K562 (cell line): ENCODE measurements at regions not wholly inside any gene's neighbourhood (a gene's known extent, or its start where the extent isn't known, plus 50 kb on each side); places are given as distances from the start of the nearest gene placed in this dataset.

Experiments
- ATAC-seq: fragments of 200-7000 bp; cut with Tn5 transposase; 3 replicates; pipeline ENCODE4 v1.9.1; 2020; ENCODE audit warnings: moderate library complexity
- BruUV-seq: library from RNA; stranded (reverse); fragments of 400-500 nt; replicated peaks from 2 replicates; lab custom pipeline; 2021; lab: Mats Ljungman, UMichigan
- CTCF ChIA-PET: fragments of 300-600 bp; formaldehyde crosslinking; extraction: SDS; loops from one replicate; lab custom pipeline; 2021; ENCODE audit warnings: low intra/inter-chr PET ratio; lab: Yijun Ruan, JAX
- POLR2A ChIA-PET: fragments of 300-600, 350-650 bp; sonication (Branson Sonifier 250); formaldehyde crosslinking; extraction: SDS; loops from one replicate; lab custom pipeline; 2021; ENCODE audit warnings: antibody characterized with exemption, inconsistent platforms; lab: Yijun Ruan, JAX
- DNase-seq, 4 experiments: peaks; one replicate each; pipeline versions ENCODE4 v3.0.0 to v3.0.0-alpha.2; 2011 to 2018; ENCODE audit warnings: low spot score in 3 of 4, mixed read lengths in 3 of 4; ENCODE audit errors: extremely low read depth in 1 of 4
- FAIRE-seq: peaks from 2 replicates; lab custom pipeline; 2011; peaks lifted over from hg19 to GRCh38; lab: Jason Lieb, UNC
- H2AFZ ChIP-seq: 2 replicates; pipeline ENCODE4 v1.6.0; 2011; ENCODE audit warnings: low read depth, low read length, control low read depth, inconsistent platforms
- H3K27ac ChIP-seq: fragments of 200-600 bp; 3 replicates; pipeline ENCODE4 v1.8.0; 2011; ENCODE audit warnings: low read depth, mild to moderate bottlenecking, control low read depth, inconsistent platforms, low read length, moderate library complexity, mixed read lengths; ENCODE audit errors: extremely low read depth
- H3K27me3 ChIP-seq, 2 experiments: fragments of 300-600 bp in 1 of 2; 2 replicates in 1 of 2; 3 replicates in 1 of 2; pipeline versions ENCODE4 v1.6.0 to v1.8.0; 2011; ENCODE audit warnings: inconsistent platforms in 2 of 2, low read length in 2 of 2, mild to moderate bottlenecking in 1 of 2, mixed read lengths in 1 of 2, moderate library complexity in 1 of 2; ENCODE audit not compliant: control insufficient read depth in 2 of 2, insufficient read depth in 2 of 2
- H3K36me3 ChIP-seq: fragments of 300-600 bp; 3 replicates; pipeline ENCODE4 v1.8.0; 2011; ENCODE audit warnings: mild to moderate bottlenecking, low read length, inconsistent platforms; ENCODE audit not compliant: control insufficient read depth, insufficient read depth
- H3K4me1 ChIP-seq, 2 experiments: fragments of 200-600 bp in 1 of 2; replicated peaks in 1 of 2; 2 replicates in 1 of 2; 3 replicates in 1 of 2; pipeline versions ENCODE4 v1.5.1 to v1.8.0; 2011; ENCODE audit warnings: inconsistent platforms in 2 of 2, low read length in 2 of 2, mild to moderate bottlenecking in 1 of 2, mixed read lengths in 1 of 2, moderate library complexity in 1 of 2; ENCODE audit not compliant: control insufficient read depth in 2 of 2, insufficient read depth in 2 of 2
- H3K4me2 ChIP-seq: 2 replicates; pipeline ENCODE4 v1.6.1; 2011; ENCODE audit warnings: low read length, control low read depth, inconsistent platforms, mixed read lengths; ENCODE audit not compliant: insufficient read depth
- H3K4me3 ChIP-seq: fragments of 200-600 bp; sonication (generic), shearing (Covaris generic); 2 replicates; pipeline ENCODE4 v1.5.1; 2016; ENCODE audit warnings: control low read depth, inconsistent platforms
- H3K79me2 ChIP-seq: fragments of 200-600 bp; 3 replicates; pipeline ENCODE4 v1.8.0; 2011; ENCODE audit warnings: low read length, inconsistent platforms; ENCODE audit not compliant: control insufficient read depth, insufficient read depth
- H3K9ac ChIP-seq, 2 experiments: 2 replicates each; pipeline versions ENCODE4 v1.6.0 to v1.6.1; 2011; ENCODE audit warnings: low read depth in 2 of 2, low read length in 2 of 2, control low read depth in 1 of 2, inconsistent platforms in 1 of 2, mild to moderate bottlenecking in 1 of 2, mixed read lengths in 1 of 2; ENCODE audit not compliant: insufficient read depth in 1 of 2
- H3K9me1 ChIP-seq: one replicate; pipeline ENCODE4 v1.6.0; 2011; ENCODE audit warnings: inconsistent platforms, mild to moderate bottlenecking, low read length, moderate library complexity; ENCODE audit not compliant: control insufficient read depth, insufficient read depth
- H3K9me3 ChIP-seq: replicated peaks from 2 replicates; pipeline ENCODE4 v1.5.1; 2011; ENCODE audit warnings: low read depth, low read length, inconsistent platforms; ENCODE audit not compliant: control insufficient read depth, insufficient read depth
- H4K20me1 ChIP-seq: replicated peaks from 2 replicates; pipeline ENCODE4 v1.6.1; 2011; ENCODE audit warnings: low read length, inconsistent platforms, mixed read lengths; ENCODE audit not compliant: control insufficient read depth, insufficient read depth
- CBFA2T3 ChIP-seq: fragments of 450-650 bp; IDR thresholded peaks from 2 replicates; pipeline ENCODE4 v1.6.1; 2017
- FOSL1 ChIP-seq: fragments of 200-800 bp; sonication (Bioruptor generic); conservative IDR thresholded peaks from 2 replicates; pipeline ENCODE4 v1.6.1; 2016; ENCODE audit warnings: missing genetic modification characterization, missing compliant biosample characterization
- FOXP1 ChIP-seq: sonication (generic); formaldehyde crosslinking; IDR thresholded peaks from 2 replicates; pipeline ENCODE4 v1.8.0; 2022; ENCODE audit warnings: mild to moderate bottlenecking, missing genetic modification reagents
- POLR3A ChIP-seq: IDR thresholded peaks from 2 replicates; pipeline ENCODE4 v1.6.1; 2011; ENCODE audit warnings: borderline replicate concordance, mild to moderate bottlenecking, moderate library complexity; ENCODE audit not compliant: insufficient read length, insufficient read depth; ENCODE audit errors: extremely low read depth
- RBM39 ChIP-seq: fragments of 200-400 bp; formaldehyde crosslinking; optimal IDR thresholded peaks from 2 replicates; pipeline ENCODE3; 2018; ENCODE audit warnings: low read depth, low read length
- RFX7 ChIP-seq: fragments of 250-450 bp; sonication (Bioruptor Pico); IDR thresholded peaks from 2 replicates; pipeline ENCODE4 v1.5.1; 2021; ENCODE audit warnings: mild to moderate bottlenecking
- XRCC4 ChIP-seq: IDR thresholded peaks from one replicate; pipeline ENCODE4 v1.6.1; 2011; ENCODE audit not compliant: insufficient read depth, insufficient read length; ENCODE audit errors: extremely low read depth
- ZNF143 ChIP-seq: sonication (generic); formaldehyde crosslinking; IDR thresholded peaks from 2 replicates; pipeline ENCODE4 v1.9.0; 2022; ENCODE audit warnings: mild to moderate bottlenecking, missing genetic modification reagents
- ZNF57 ChIP-seq: fragments of 450-650 bp; formaldehyde crosslinking; IDR thresholded peaks from 2 replicates; pipeline ENCODE4 v1.4.0; 2020; ENCODE audit warnings: mild to moderate bottlenecking, moderate library complexity
- WGBS: fragments of 100-300 bp; shearing (Covaris generic); methylation state at CpG from one replicate; pipeline ENCODE4 v1.1.6; 2016; ENCODE audit warnings: low coverage, mixed read lengths; ENCODE audit not compliant: insufficient coverage; ENCODE audit errors: missing lambda C conversion rate; 5-methylcytosine and 5-hydroxymethylcytosine counted together
- in situ Hi-C: fragments of 300-500 bp; cut with MboI; formaldehyde crosslinking; loops from 4 replicates; pipeline ENCODE4 v1.15.0; 2018; ENCODE audit warnings: inconsistent platforms, mixed read lengths
- intact Hi-C: fragments of 100-400 bp; cut with micrococcal nuclease; formaldehyde crosslinking; loops from 2 replicates; pipeline ENCODE4 v1.14.2; 2022
- TF ChIP-seq, protein P1 (sequence below): fragments of 250-450 bp; sonication (Bioruptor Pico); IDR thresholded peaks from 2 replicates; pipeline ENCODE4 v1.8.0; 2021; ENCODE audit warnings: moderate library complexity, mild to moderate bottlenecking, inconsistent platforms

DNA sequence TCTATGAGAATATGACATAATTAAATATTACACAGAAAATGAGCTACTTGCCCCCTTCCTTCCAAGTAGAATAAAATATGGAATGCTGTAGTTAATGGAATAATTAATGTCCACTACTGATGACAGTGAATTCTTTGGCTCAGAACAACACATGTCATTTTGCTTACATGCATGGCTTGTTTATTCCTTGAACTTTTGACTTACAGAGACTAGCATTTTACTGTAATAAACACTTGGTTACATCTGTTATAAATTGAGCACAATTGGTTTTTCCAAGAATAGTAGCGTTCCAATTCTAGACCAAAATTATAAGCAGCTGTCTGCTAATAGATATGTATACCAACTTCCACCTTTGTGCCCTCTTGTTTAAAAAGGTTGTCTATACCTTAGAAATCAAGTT is 286.7 kb downstream of the OTUD1 start:
- DNase-seq (no peak), ATAC-seq (no peak), FAIRE-seq (no peak)
- no peak overlapping the region for H3K27ac ChIP-seq
- CTCF ChIA-PET, result no interaction called here
- TF ChIP-seq ZNF57 (no peak), FOXP1 (CRISPR knock-in tag) (no peak), RBM39 (no peak), XRCC4 (no peak), FOSL1 (tag) (no peak), RFX7 (CRISPR knock-in tag) (no peak), ZNF143 (CRISPR knock-in tag) (no peak), POLR3A (no peak), CBFA2T3 (no peak)
- TF ChIP-seq, protein P1, sequence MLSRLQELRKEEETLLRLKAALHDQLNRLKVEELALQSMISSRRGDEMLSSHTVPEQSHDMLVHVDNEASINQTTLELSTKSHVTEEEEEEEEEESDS, result no peak
- H3K27me3 ChIP-seq, result no peaks in the 10 kb centered on the region
- no peaks in the 10 kb centered on the region for H4K20me1 ChIP-seq
- in situ Hi-C loops, result no loop called here
- BruUV-seq, result no TSS peak
- H2AFZ ChIP-seq, result no peak overlapping the region
- H3K36me3 ChIP-seq, result no peaks in the 10 kb centered on the region
- H3K9me1 ChIP-seq, result no peaks in the 10 kb centered on the region
- no peaks in the 10 kb centered on the region; the same call in 1 of the 2 replicates for H3K9me3 ChIP-seq
- no peaks in the 10 kb centered on the region for H3K79me2 ChIP-seq
- H3K4me2 ChIP-seq, result no peak overlapping the region
- no peak overlapping the region for H3K4me3 ChIP-seq
- intact Hi-C loops, result no loop called here
- POLR2A ChIA-PET, result no interaction called here
- WGBS, result 0% methylated on average over 1 of the region's 1 CpG
- no peaks in the 10 kb centered on the region for H3K4me1 ChIP-seq
- H3K9ac ChIP-seq, result no peak overlapping the region
